Spleen (tissue), 11 donors: ENCODE measurements at regions not wholly inside any gene's neighbourhood (a gene's known extent, or its start where the extent isn't known, plus 50 kb on each side); places are given as distances from the start of the nearest gene placed in this dataset.

Experiments
- DNase-seq: peaks from one replicate; pipeline ENCODE4 v3.0.0-alpha.2; 2020
- H3K27ac ChIP-seq, 8 donors: fragments of 200-600 bp; sonication (generic) in 7 of 8; 1 replicate in 4 of 8; 2 replicates in 4 of 8; pipeline versions ENCODE4 v1.5.0 to v1.8.0; 2016 to 2021; ENCODE audit warnings: inconsistent platforms in 4 of 8, mild to moderate bottlenecking in 4 of 8, moderate library complexity in 1 of 8
- H3K27me3 ChIP-seq, 7 donors: fragments of 200-600 bp; sonication (generic) in 6 of 7; replicated peaks in 1 of 7; 1 replicate in 4 of 7; 2 replicates in 3 of 7; pipeline versions ENCODE4 v1.5.0 to v1.8.0; 2016 to 2021; ENCODE audit warnings: inconsistent platforms in 3 of 7, mild to moderate bottlenecking in 1 of 7
- H3K36me3 ChIP-seq, 6 donors: fragments of 200-600 bp; sonication (generic) in 5 of 6; 1 replicate in 4 of 6; 2 replicates in 2 of 6; pipeline versions ENCODE4 v1.5.0 to v1.8.0; 2016 to 2021; ENCODE audit warnings: inconsistent platforms in 2 of 6
- H3K4me1 ChIP-seq, 6 donors: fragments of 200-600 bp; sonication (generic) in 5 of 6; 1 replicate in 3 of 6; 2 replicates in 3 of 6; pipeline versions ENCODE4 v1.5.0 to v1.8.0; 2016 to 2021; ENCODE audit warnings: inconsistent platforms in 3 of 6
- H3K4me3 ChIP-seq, 8 donors: fragments of 200-600 bp; sonication (generic) in 7 of 8; 1 replicate in 4 of 8; 2 replicates in 4 of 8; pipeline versions ENCODE4 v1.5.0 to v1.8.0; 2016 to 2021; ENCODE audit warnings: inconsistent platforms in 4 of 8, mild to moderate bottlenecking in 4 of 8, moderate library complexity in 2 of 8
- H3K9me3 ChIP-seq, 8 donors: fragments of 200-600 bp; sonication (generic) in 7 of 8; 1 replicate in 4 of 8; 2 replicates in 4 of 8; pipeline versions ENCODE4 v1.5.0 to v1.8.0; 2016 to 2021; ENCODE audit warnings: inconsistent platforms in 4 of 8
- CTCF ChIP-seq, 11 experiments: fragments of 200-600 bp in 7 of 11; fragments of 450-650 bp in 4 of 11; sonication (generic) in 4 of 11; IDR thresholded peaks in 8 of 11; conservative IDR thresholded peaks in 3 of 11; 1 replicate in 7 of 11; 2 replicates in 4 of 11; pipeline versions ENCODE4 v1.4.0 to v1.8.0; 2016 to 2021; ENCODE audit warnings: antibody characterized with exemption in 11 of 11, inconsistent platforms in 4 of 11, mild to moderate bottlenecking in 1 of 11
- POLR2A ChIP-seq, 3 donors: fragments of 450-650 bp; IDR thresholded peaks; one replicate each; pipeline ENCODE4 v1.5.1; 2017; ENCODE audit warnings: antibody characterized with exemption in 3 of 3, mild to moderate bottlenecking in 1 of 3
- POLR2AphosphoS5 ChIP-seq, 3 donors: sonication (generic); formaldehyde crosslinking; IDR thresholded peaks; one replicate each; pipeline ENCODE4 v1.5.1; 2017; ENCODE audit warnings: antibody characterized with exemption in 3 of 3
- WGBS, 5 donors: extraction: QIAGEN DNeasy Blood & Tissue Kit in 3 of 5; methylation state at CpG; one replicate each; pipeline versions ENCODE4 v1.1.5 to v1.1.7; 2013 to 2018; 5-methylcytosine and 5-hydroxymethylcytosine counted together
- intact Hi-C: fragments of 100-400 bp; cut with DNase I; formaldehyde crosslinking; loops from one replicate; pipeline ENCODE4 v1.15.0; 2023; ENCODE audit warnings: low total_unique reads
- small RNA-seq, 4 donors: library from RNA; depleted of rRNA; stranded (forward); fragments of <200 nt; gene quantifications; one replicate each; pipeline ENCODE3, GENCODE V24; 2016
- donor health status: healthy with polysubstance abuse.
- donor health status: DM: no; HTN: no; CAD: no; lungs with moderate emphysema.
- donor health status: DM: no; HTN: no; CAD: no.
- donor health status: Bipolar disorder and iron deficiency.
- donor health status: healthy.
- donor health status: DM: no; HTN: no; CAD: no.
- donor health status: DM: yes; HTN: yes; CAD: no.

- intact Hi-C loops: no loop called here
Observed at GRCh38 chr9:23635276-23635675, 190.8 kb downstream of the ELAVL2 start.

GRCh38 chr9:23636199-23636598 is 189.8 kb downstream of the ELAVL2 start:
- H3K27ac ChIP-seq: no peak overlapping the region
- no peaks in the 10 kb centered on the region for H3K4me1 ChIP-seq
- DNase-seq: no peak
- no peak overlapping the region for H3K4me3 ChIP-seq
- 50 to 81% (median 69%) methylated on average over 2 of the region's 2 CpGs for WGBS, 5 donors
- H3K36me3 ChIP-seq: no peaks in the 10 kb centered on the region
- no peak for TF ChIP-seq CTCF (IDR thresholded peaks at IDR 0.05 in 8 of 11, conservative IDR thresholded peaks at IDR 0.05 in 3 of 11)
- no peak for TF ChIP-seq POLR2AphosphoS5 (IDR thresholded peaks at IDR 0.05)
- no peak for TF ChIP-seq POLR2A (IDR thresholded peaks at IDR 0.05)
- no peaks in the 10 kb centered on the region for H3K27me3 ChIP-seq
- intact Hi-C loops: no loop called here
- no peaks in the 10 kb centered on the region for H3K9me3 ChIP-seq

More at GRCh38 chr9:23635276-23635675, 190.8 kb downstream of the ELAVL2 start:
- Histone ChIP-seq H3K4me3 (no peak overlapping the region), H3K4me1 (no peaks in the 10 kb centered on the region), H3K9me3 (no peaks in the 10 kb centered on the region), H3K27me3 (no peaks in the 10 kb centered on the region), H3K27ac (no peak overlapping the region), H3K36me3 (no peaks in the 10 kb centered on the region)
- DNase-seq: no peak
- WGBS, 5 donors: 64 to 84% (median 80%) methylated on average over 2 of the region's 2 CpGs
- TF ChIP-seq POLR2A (IDR thresholded peaks at IDR 0.05): no peak
- no peak for TF ChIP-seq POLR2AphosphoS5 (IDR thresholded peaks at IDR 0.05)
- TF ChIP-seq CTCF (IDR thresholded peaks at IDR 0.05 in 8 of 11, conservative IDR thresholded peaks at IDR 0.05 in 3 of 11): no peak

- Histone ChIP-seq H3K4me3 (no peak overlapping the region), H3K9me3 (no peaks in the 10 kb centered on the region), H3K27me3 (no peaks in the 10 kb centered on the region), H3K27ac (no peak overlapping the region), H3K4me1 (no peaks in the 10 kb centered on the region), H3K36me3 (no peaks in the 10 kb centered on the region)
- no peak for TF ChIP-seq CTCF (IDR thresholded peaks at IDR 0.05 in 8 of 11, conservative IDR thresholded peaks at IDR 0.05 in 3 of 11)
- TF ChIP-seq POLR2AphosphoS5 (IDR thresholded peaks at IDR 0.05): no peak
- TF ChIP-seq POLR2A (IDR thresholded peaks at IDR 0.05): no peak
- no peak for DNase-seq
- 74 to 84% (median 82%) methylated on average over 3 of the region's 3 CpGs for WGBS, 5 donors
- intact Hi-C loops: no loop called here
Observed at GRCh38 chr9:23638011-23638410, 188.0 kb downstream of the ELAVL2 start.

- DNase-seq: no peak
- Histone ChIP-seq H3K36me3 (no peaks in the 10 kb centered on the region), H3K4me1 (no peaks in the 10 kb centered on the region), H3K27me3 (no peaks in the 10 kb centered on the region), H3K9me3 (no peaks in the 10 kb centered on the region), H3K4me3 (no peak overlapping the region), H3K27ac (no peak overlapping the region)
- 84 to 93% (median 89%) methylated on average over 4 of the region's 4 CpGs for WGBS, 5 donors
- intact Hi-C loops: no loop called here
- no peak for TF ChIP-seq CTCF (IDR thresholded peaks at IDR 0.05 in 8 of 11, conservative IDR thresholded peaks at IDR 0.05 in 3 of 11)
- TF ChIP-seq POLR2A (IDR thresholded peaks at IDR 0.05): no peak
- TF ChIP-seq POLR2AphosphoS5 (IDR thresholded peaks at IDR 0.05): no peak
Observed at GRCh38 chr9:23638837-23639426, 187.1 kb downstream of the ELAVL2 start.

Small RNA genes lying in the stretch of these regions (small RNA-seq; reads per million reads assigned to genes)
- gene SUMO2P2: 0 reads per million in 4 donors
